ENCODE measurements at regions not wholly inside any gene's neighbourhood (a gene's known extent, or its start where the extent isn't known, plus 50 kb on each side); places are given as distances from the start of the nearest gene placed in this dataset.

- TF ChIP-seq CTCF (conservative IDR thresholded peaks at IDR 0.05; ENCODE audit: low read depth in 2 of 2) (no peak), EZH2 (IDR thresholded peaks at IDR 0.05; ENCODE audit: low read depth, unreplicated experiment) (no peak), JUNB (IDR thresholded peaks at IDR 0.05; ENCODE audit: unreplicated experiment) (no peak), POLR2AphosphoS5 (IDR thresholded peaks at IDR 0.05; ENCODE audit: low read depth) (no peak), CREB1 (CRISPR knock-in tag; IDR thresholded peaks at IDR 0.05; ENCODE audit: low read depth) (no peak), ZNF331 (CRISPR knock-in tag; IDR thresholded peaks at IDR 0.05; ENCODE audit: low read depth) (no peak), EZH2phosphoT487 (IDR thresholded peaks at IDR 0.05; ENCODE audit: unreplicated experiment) (no peak), REST (IDR thresholded peaks at IDR 0.05; ENCODE audit: unreplicated experiment) (no peak), NANOG (IDR thresholded peaks at IDR 0.05; ENCODE audit: borderline replicate concordance) (no peak), ETS1 (IDR thresholded peaks at IDR 0.05) (no peak), STAT1 (IDR thresholded peaks at IDR 0.05; ENCODE audit: unreplicated experiment) (no peak)
Observed at GRCh38 chr17:63095459-63095858, 129.4 kb downstream of the TANC2 start.
